ENCODE measurements at regions not wholly inside any gene's neighbourhood (a gene's known extent, or its start where the extent isn't known, plus 50 kb on each side); places are given as distances from the start of the nearest gene placed in this dataset.

GRCh38 chr2:107414376-107414775 is 412.3 kb upstream of the RGPD4 start:
- Mint-ChIP-seq H3K27me3 (ENCODE audit: insufficient read depth, unreplicated experiment) (peaks cover 11% of the 10 kb centered on the region), H3K4me1 (ENCODE audit: low read depth, unreplicated experiment) (no peaks in the 10 kb centered on the region), H3K9me3 (ENCODE audit: unreplicated experiment) (no peaks in the 10 kb centered on the region), H3K27ac (ENCODE audit: unreplicated experiment) (no peak overlapping the region), H3K4me3 (ENCODE audit: unreplicated experiment) (no peak overlapping the region), H3K36me3 (ENCODE audit: insufficient read depth, unreplicated experiment) (no peaks in the 10 kb centered on the region)
- no peaks in the 10 kb centered on the region for H3K9me3 ChIP-seq
- CTCF ChIA-PET: no interaction called here
- POLR2A ChIA-PET: no interaction called here
- no peaks in the 10 kb centered on the region; the same call in 1 of the 2 replicates for H3K27me3 ChIP-seq (replicated peaks; ENCODE audit: control insufficient read depth, insufficient read depth, low read length)
- no TSS peak for BruUV-seq (replicated peaks)
- no peak for TF ChIP-seq CTCF (IDR thresholded peaks at IDR 0.05; ENCODE audit: insufficient read depth in 1 of 2, low read depth in 1 of 2, low read length in 1 of 2, severe bottlenecking in 1 of 2, unreplicated experiment in 1 of 2)
- no peak overlapping the region for H3K4me3 ChIP-seq (ENCODE audit: low read depth, low read length)
- H3K4me1 ChIP-seq: no peaks in the 10 kb centered on the region
- intact Hi-C loops (cut with micrococcal nuclease; ENCODE audit: unreplicated experiment): no loop called here
- DNase-seq: no peak
- H3K36me3 ChIP-seq (ENCODE audit: control insufficient read depth, insufficient read depth, low read length): no peaks in the 10 kb centered on the region

GRCh38 chr2:107418708-107419107 is 408.0 kb upstream of the RGPD4 start:
- no peak overlapping the region for H3K4me3 Mint-ChIP-seq (ENCODE audit: unreplicated experiment)

GRCh38 chr2:107419191-107419590 is 407.5 kb upstream of the RGPD4 start:
- Mint-ChIP-seq H3K36me3 (ENCODE audit: insufficient read depth, unreplicated experiment) (no peaks in the 10 kb centered on the region), H3K4me1 (ENCODE audit: low read depth, unreplicated experiment) (no peaks in the 10 kb centered on the region), H3K9me3 (ENCODE audit: unreplicated experiment) (no peaks in the 10 kb centered on the region), H3K4me3 (ENCODE audit: unreplicated experiment) (no peak overlapping the region), H3K27me3 (ENCODE audit: insufficient read depth, unreplicated experiment) (peaks cover 11% of the 10 kb centered on the region), H3K27ac (ENCODE audit: unreplicated experiment) (no peak overlapping the region)
- no peaks in the 10 kb centered on the region for H3K9me3 ChIP-seq
- no peaks in the 10 kb centered on the region; the same call in 1 of the 2 replicates for H3K27me3 ChIP-seq (replicated peaks; ENCODE audit: control insufficient read depth, insufficient read depth, low read length)
- no peak overlapping the region for H3K4me3 ChIP-seq (ENCODE audit: low read depth, low read length)
- no TSS peak for BruUV-seq (replicated peaks)
- H3K36me3 ChIP-seq (ENCODE audit: control insufficient read depth, insufficient read depth, low read length): no peaks in the 10 kb centered on the region
- ChIA-PET CTCF (no interaction called here), POLR2A (no interaction called here)
- H3K4me1 ChIP-seq: no peaks in the 10 kb centered on the region
- intact Hi-C loops (cut with micrococcal nuclease; ENCODE audit: unreplicated experiment): no loop called here
- no peak for DNase-seq
- no peak for TF ChIP-seq CTCF (IDR thresholded peaks at IDR 0.05; ENCODE audit: insufficient read depth in 1 of 2, low read depth in 1 of 2, low read length in 1 of 2, severe bottlenecking in 1 of 2, unreplicated experiment in 1 of 2)

More at GRCh38 chr2:107418708-107419107, 408.0 kb upstream of the RGPD4 start:
- POLR2A ChIA-PET: no interaction called here
- CTCF ChIA-PET: no interaction called here
- no peaks in the 10 kb centered on the region for H3K4me1 ChIP-seq
- TF ChIP-seq CTCF (IDR thresholded peaks at IDR 0.05; ENCODE audit: insufficient read depth in 1 of 2, low read depth in 1 of 2, low read length in 1 of 2, severe bottlenecking in 1 of 2, unreplicated experiment in 1 of 2): no peak
- no peak overlapping the region for H3K4me3 ChIP-seq (ENCODE audit: low read depth, low read length)
- no peak overlapping the region for H3K27ac Mint-ChIP-seq (ENCODE audit: unreplicated experiment)
- intact Hi-C loops (cut with micrococcal nuclease; ENCODE audit: unreplicated experiment): no loop called here
- peaks cover 11% of the 10 kb centered on the region for H3K27me3 Mint-ChIP-seq (ENCODE audit: insufficient read depth, unreplicated experiment)
- no TSS peak for BruUV-seq (replicated peaks)
- DNase-seq: no peak
- no peaks in the 10 kb centered on the region for H3K36me3 Mint-ChIP-seq (ENCODE audit: insufficient read depth, unreplicated experiment)
- H3K9me3 ChIP-seq: no peaks in the 10 kb centered on the region
- no peaks in the 10 kb centered on the region; the same call in 1 of the 2 replicates for H3K27me3 ChIP-seq (replicated peaks; ENCODE audit: control insufficient read depth, insufficient read depth, low read length)
- no peaks in the 10 kb centered on the region for H3K36me3 ChIP-seq (ENCODE audit: control insufficient read depth, insufficient read depth, low read length)
- H3K4me1 Mint-ChIP-seq (ENCODE audit: low read depth, unreplicated experiment): no peaks in the 10 kb centered on the region
- no peaks in the 10 kb centered on the region for H3K9me3 Mint-ChIP-seq (ENCODE audit: unreplicated experiment)
